ENCODE measurements at regions not wholly inside any gene's neighbourhood (a gene's known extent, or its start where the extent isn't known, plus 50 kb on each side); places are given as distances from the start of the nearest gene placed in this dataset.

GRCh38 chr11:105432241-105432995 lies 177.5 kb upstream of the GRIA4 start:
- no peak for TF ChIP-seq REST (IDR thresholded peaks at IDR 0.05; ENCODE audit: insufficient read depth in 1 of 2, low read depth in 2 of 2, low read length in 2 of 2)
- no peak for TF ChIP-seq POLR2AphosphoS5 (IDR thresholded peaks at IDR 0.05; ENCODE audit: low read depth, low read length)

All from PFSK-1 (cell line).